D721Med (cell line): ENCODE measurements at regions not wholly inside any gene's neighbourhood (a gene's known extent, or its start where the extent isn't known, plus 50 kb on each side); places are given as distances from the start of the nearest gene placed in this dataset.

ENCODE experiments used
- DNase-seq: peaks from one replicate; pipeline ENCODE4 v3.0.0; 2011; ENCODE audit warnings: low spot score; ENCODE audit not compliant: insufficient read length
- FAIRE-seq: peaks from 2 replicates; lab custom pipeline; 2011; peaks lifted over from hg19 to GRCh38; lab: Jason Lieb, UNC
- CTCF ChIP-seq: IDR thresholded peaks from 2 replicates; pipeline ENCODE4 v1.5.1; 2012; ENCODE audit warnings: mild to moderate bottlenecking, control low read depth; ENCODE audit not compliant: insufficient read depth; ENCODE audit errors: missing control alignments

DNA sequence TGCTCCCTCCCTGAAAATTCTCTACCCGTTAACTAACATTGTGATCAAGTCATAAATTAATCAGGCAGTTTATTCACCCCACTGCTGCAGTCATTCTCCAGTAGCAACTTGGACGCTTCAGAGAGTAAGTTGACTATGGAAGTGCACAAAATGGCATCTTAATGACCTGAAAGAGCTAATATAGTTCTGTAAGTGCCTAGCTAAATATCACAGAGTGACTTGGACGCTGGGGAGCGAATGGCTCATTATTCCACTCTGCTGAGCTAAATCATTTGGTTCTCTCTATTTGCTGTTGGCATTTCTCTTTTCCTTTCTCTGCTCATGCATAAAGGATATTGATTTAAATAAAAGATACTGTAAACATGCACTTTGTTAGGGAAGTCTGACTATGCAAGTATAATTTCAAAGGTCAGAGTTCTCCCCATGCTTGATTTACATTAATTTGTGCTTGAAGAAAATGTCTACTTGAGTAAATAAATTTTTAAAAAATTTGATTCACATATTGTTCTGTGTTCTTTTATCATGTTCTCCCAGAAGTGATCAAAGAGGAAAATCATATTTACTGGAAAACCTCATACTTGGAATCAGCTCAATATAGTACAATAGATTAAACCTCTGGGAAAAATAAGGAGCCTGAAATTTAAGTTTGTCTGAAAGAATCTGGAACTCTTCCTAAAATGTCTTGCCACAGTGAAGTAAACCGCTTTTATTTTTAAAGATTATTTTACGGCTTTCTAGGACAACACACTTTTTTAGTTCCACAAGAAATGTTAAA, 169.5 kb upstream of the HAPLN1 start:
- TF ChIP-seq CTCF = no peak
- no peak for DNase-seq
- FAIRE-seq = no peak

DNA sequence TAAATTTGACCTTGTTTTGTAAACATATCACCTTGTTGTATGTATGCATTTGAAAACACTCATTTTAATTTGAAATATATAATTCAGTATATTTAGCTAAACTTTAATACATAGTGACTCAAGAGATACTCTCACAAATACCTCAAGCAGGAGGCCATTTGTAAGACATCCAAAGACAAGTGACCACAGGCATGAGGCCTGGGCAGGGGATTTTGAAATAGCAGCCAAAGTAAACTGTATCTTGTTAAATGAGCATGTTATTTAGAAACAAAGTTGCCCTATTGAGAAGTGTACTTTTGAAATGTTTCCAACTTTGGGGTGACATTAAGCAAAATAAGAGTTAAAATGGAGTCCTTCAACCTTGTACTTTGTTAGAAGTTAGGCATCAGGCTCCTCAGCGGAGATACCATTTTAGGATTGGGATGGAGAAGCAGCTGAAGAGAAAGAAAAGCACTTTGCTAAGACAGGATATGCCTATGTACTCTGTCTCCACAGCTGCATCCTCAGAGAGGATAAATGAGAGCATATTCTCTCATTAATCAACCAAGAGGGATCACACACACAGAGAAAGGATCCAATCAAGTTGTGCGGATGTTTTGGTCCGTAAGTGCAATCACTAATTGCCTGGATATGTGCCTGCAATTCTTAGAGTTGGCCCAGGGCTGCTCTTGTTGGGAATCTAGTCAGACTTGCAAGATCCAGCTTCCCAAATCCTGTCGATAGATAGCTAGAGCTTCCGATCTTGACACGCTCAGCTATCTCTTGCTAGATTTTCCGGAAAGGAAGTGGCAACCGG, 157.5 kb upstream of the HAPLN1 start:
- FAIRE-seq (no peak), DNase-seq (no peak)
- no peak for TF ChIP-seq CTCF

DNA sequence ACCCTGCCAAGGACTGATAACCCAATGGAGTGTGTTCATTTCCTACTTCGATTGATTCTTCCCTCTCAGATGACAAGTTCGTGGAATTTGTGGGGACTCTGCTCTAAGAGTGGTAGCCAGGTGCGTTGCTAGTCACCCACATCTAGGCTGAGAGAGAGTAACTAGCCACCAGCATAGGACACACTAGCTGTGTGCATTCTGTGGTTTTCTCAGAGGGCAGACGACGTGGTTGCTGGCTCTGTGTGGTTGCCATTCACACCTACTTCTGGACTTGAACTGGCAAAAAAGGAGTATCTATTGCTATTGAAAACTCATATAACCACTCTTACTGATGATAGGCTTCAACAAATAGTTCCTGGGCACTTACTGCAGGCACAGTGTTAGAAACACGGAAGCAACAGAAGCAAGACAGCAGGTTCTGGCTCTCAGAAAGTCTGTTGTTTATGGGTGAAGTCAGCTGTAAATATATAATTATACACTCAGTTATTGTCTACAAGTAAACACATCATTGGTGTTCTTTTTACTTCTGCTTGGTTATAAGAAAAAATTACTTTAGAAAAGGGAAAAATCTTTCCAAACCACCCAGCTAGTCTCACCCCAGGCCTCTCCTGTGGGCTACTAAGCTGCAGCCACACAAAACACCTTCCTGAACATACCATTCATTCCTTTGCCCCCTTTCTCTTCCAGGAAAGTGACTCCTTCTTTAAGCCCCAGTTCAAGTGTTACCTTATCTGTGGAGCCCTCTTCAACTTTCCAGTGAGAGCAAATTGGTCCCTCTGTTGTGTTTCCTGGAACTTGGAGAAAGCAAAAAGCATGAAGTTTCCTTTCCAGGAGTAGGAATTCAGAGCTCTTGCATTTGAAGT, 151.1 kb upstream of the HAPLN1 start:
- DNase-seq = no peak
- TF ChIP-seq CTCF = no peak
- FAIRE-seq = no peak

DNA sequence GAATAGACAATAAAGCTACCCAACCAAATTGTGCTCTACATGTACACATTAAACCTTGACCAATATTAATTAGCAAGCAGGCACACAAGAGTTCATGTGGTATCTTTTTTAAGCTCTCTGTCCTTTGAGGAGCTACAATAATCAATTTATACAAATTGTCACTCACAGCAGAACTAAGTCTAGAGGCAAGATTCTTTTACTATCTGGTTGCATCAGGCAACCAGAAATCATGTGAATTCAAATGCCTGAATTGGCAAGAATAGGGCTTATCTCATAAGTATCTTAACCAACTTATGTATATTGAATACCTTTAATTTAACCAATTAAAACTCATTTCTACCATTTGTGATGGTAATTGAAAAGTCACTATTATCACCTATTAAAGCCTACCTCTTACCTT, 145.5 kb upstream of the HAPLN1 start:
- FAIRE-seq = no peak
- TF ChIP-seq CTCF = no peak
- no peak for DNase-seq

DNA sequence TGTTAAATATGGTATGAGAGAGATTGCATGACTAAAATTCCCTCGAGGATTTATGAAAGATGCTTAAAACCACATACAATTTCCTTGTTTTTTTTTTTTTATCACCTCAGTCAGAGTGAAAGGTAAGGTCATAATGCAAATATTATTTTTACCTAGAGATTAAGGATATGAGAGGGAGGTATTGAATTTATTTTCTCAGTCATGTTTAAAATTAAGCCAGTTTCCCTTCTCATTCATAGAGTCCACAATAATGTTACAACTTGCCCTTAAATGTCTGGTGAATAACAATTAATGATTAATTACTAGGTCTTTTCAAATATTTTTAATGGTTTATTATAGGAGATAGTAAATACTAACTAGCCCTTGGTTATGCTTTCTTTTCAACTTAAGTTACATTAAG, 144.9 kb upstream of the HAPLN1 start:
- FAIRE-seq (no peak), DNase-seq (no peak)
- TF ChIP-seq CTCF = no peak

DNA sequence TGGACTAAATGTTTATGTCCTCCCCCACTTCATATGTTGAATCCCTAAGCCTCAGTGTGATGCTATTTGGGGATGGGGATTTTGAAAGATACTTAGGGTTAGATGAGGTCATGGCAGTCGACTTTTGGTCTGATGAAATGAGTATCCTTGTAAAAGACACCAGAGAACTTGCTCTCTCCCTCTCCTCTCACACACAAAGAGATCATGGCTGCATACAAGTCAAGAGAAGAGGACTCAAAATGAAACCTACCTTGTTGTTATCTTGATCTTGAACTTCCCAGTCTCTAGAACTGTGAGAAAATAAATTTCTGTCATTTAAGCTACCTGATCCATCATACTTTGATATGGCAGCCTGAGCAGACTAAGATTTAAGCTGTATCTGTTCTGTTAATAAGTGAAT, 144.0 kb upstream of the HAPLN1 start:
- DNase-seq (no peak), FAIRE-seq (peak; percentile 48)
- TF ChIP-seq CTCF = no peak
